Neural cell (in vitro differentiated cells): ENCODE measurements at regions not wholly inside any gene's neighbourhood (a gene's known extent, or its start where the extent isn't known, plus 50 kb on each side); places are given as distances from the start of the nearest gene placed in this dataset.
"Not testable (repeated sequence)": the region's sequence is repeated elsewhere in the genome, so short reads cannot be mapped to it uniquely, and the experiment has no call there.

Experiments used
- H2AFZ ChIP-seq: fragments of 200-600, 300-800 bp; sonication (generic), shearing (Covaris generic); 2 replicates; pipeline ENCODE4 v1.6.0; 2014; ENCODE audit warnings: low read depth, mild to moderate bottlenecking, antibody characterized with exemption, low read length, moderate library complexity
- H3F3A ChIP-seq: fragments of 200-600 bp; shearing (Covaris generic); 2 replicates; pipeline ENCODE4 v1.6.1; 2016; ENCODE audit warnings: mild to moderate bottlenecking, moderate library complexity, mixed read lengths, antibody characterized with exemption, low read length; ENCODE audit not compliant: insufficient read depth, poor library complexity, severe bottlenecking
- H3K27ac ChIP-seq: fragments of 200-600, 300-800 bp; sonication (generic), shearing (Covaris generic); 2 replicates; pipeline ENCODE4 v1.5.1; 2014; ENCODE audit warnings: mild to moderate bottlenecking, low read length, moderate library complexity
- H3K27me3 ChIP-seq: fragments of 300-800, 200-600 bp; sonication (generic), shearing (Covaris generic); 2 replicates; pipeline ENCODE4 v1.6.0; 2014; ENCODE audit warnings: mild to moderate bottlenecking, low read depth, low read length, moderate library complexity; ENCODE audit not compliant: insufficient read depth
- H3K36me3 ChIP-seq: fragments of 300-800, 200-600 bp; sonication (generic), shearing (Covaris generic); 2 replicates; pipeline ENCODE4 v1.5.1; 2014; ENCODE audit warnings: mild to moderate bottlenecking, antibody characterized with exemption, low read length, moderate library complexity; ENCODE audit not compliant: insufficient read depth
- H3K4me2 ChIP-seq: fragments of 300-800, 200-600 bp; sonication (generic), shearing (Covaris generic); 2 replicates; pipeline ENCODE4 v1.6.0; 2014; ENCODE audit warnings: mild to moderate bottlenecking, low read length
- H3K4me3 ChIP-seq: fragments of 300-800, 200-600 bp; sonication (generic), shearing (Covaris generic); 2 replicates; pipeline ENCODE4 v1.5.1; 2014; ENCODE audit warnings: mild to moderate bottlenecking, low read length, moderate library complexity
- H3K79me2 ChIP-seq: fragments of 200-600 bp; shearing (Covaris generic); replicated peaks from 2 replicates; pipeline ENCODE4 v1.6.0; 2014; ENCODE audit warnings: mild to moderate bottlenecking, low read length, moderate library complexity; ENCODE audit not compliant: insufficient read depth
- H3K9ac ChIP-seq: fragments of 300-800, 200-600 bp; sonication (generic), shearing (Covaris generic); 2 replicates; pipeline ENCODE4 v1.6.1; 2016; ENCODE audit warnings: mild to moderate bottlenecking, low read length, mixed read lengths
- H3K9me2 ChIP-seq: fragments of 200-600 bp; shearing (Covaris generic); 2 replicates; pipeline ENCODE4 v1.6.1; 2016; ENCODE audit warnings: mild to moderate bottlenecking, low read length, mixed read lengths; ENCODE audit not compliant: insufficient read depth
- H3K9me3 ChIP-seq: fragments of 200-600, 300-800 bp; sonication (generic), shearing (Covaris generic); 2 replicates; pipeline ENCODE4 v1.6.1; 2016; ENCODE audit warnings: mild to moderate bottlenecking, mixed run types, low read length, moderate library complexity, mixed read lengths
- H4K20me1 ChIP-seq: fragments of 200-600 bp; shearing (Covaris generic); 2 replicates; pipeline ENCODE4 v1.6.1; 2016; ENCODE audit warnings: mild to moderate bottlenecking, mixed run types; ENCODE audit not compliant: insufficient read depth
- EP300 ChIP-seq: fragments of 450-650 bp; conservative IDR thresholded peaks from 2 replicates; pipeline ENCODE4 v1.6.1; 2014; ENCODE audit warnings: antibody characterized with exemption, mild to moderate bottlenecking, moderate library complexity; ENCODE audit not compliant: poor library complexity, severe bottlenecking
- EZH2 ChIP-seq: fragments of 200-600, 300-800 bp; shearing (Covaris generic), sonication (generic); IDR thresholded peaks from 2 replicates; pipeline ENCODE4 v1.6.1; 2014; ENCODE audit warnings: antibody characterized with exemption, low read length, borderline replicate concordance, mild to moderate bottlenecking; ENCODE audit not compliant: insufficient read depth, poor library complexity, severe bottlenecking
- MXI1 ChIP-seq: fragments of 450-650 bp; conservative IDR thresholded peaks from 2 replicates; pipeline ENCODE4 v1.6.1; 2014; ENCODE audit warnings: antibody characterized with exemption, mild to moderate bottlenecking; ENCODE audit not compliant: poor library complexity, severe bottlenecking
- POLR2AphosphoS5 ChIP-seq: IDR thresholded peaks from 2 replicates; pipeline ENCODE4 v1.6.1; 2012
- RAD21 ChIP-seq: fragments of 450-650 bp; conservative IDR thresholded peaks from 2 replicates; pipeline ENCODE4 v1.6.1; 2014; ENCODE audit warnings: antibody characterized with exemption, mild to moderate bottlenecking, moderate library complexity
- REST ChIP-seq: IDR thresholded peaks from 2 replicates; pipeline ENCODE4 v1.6.1; 2012; ENCODE audit warnings: borderline replicate concordance
- SMC3 ChIP-seq: fragments of 450-650 bp; conservative IDR thresholded peaks from 2 replicates; pipeline ENCODE4 v1.6.1; 2014; ENCODE audit warnings: antibody characterized with exemption, mild to moderate bottlenecking, moderate library complexity; ENCODE audit not compliant: poor library complexity
- TAF1 ChIP-seq: IDR thresholded peaks from 2 replicates; pipeline ENCODE4 v1.6.1; 2012; ENCODE audit warnings: low read depth
- TF ChIP-seq, protein P1 (sequence below): fragments of 450-650 bp; IDR thresholded peaks from 2 replicates; pipeline ENCODE4 v1.5.1; 2014; ENCODE audit warnings: antibody characterized with exemption, mild to moderate bottlenecking, moderate library complexity; ENCODE audit not compliant: poor library complexity, severe bottlenecking

DNA sequence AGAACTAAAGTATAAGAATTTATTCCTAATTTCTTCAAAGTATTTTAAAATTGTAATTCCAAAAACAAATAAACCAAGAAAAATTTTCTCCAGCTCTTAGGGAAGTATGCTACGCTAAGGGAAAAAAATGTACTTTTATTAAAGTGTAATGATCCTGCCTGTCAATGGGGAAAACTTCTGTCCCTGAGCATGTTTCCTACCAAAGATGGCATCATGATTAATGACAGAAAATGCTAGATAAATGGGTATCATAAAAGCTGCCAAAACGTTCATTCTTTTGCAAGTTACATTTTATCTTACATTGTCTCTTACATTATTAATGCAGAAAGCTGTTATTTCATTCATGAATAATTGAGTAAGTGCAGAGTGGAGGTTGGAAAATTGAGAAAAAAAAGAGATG is 443.4 kb downstream of the TECRL start:
- Histone ChIP-seq H2AFZ (no peak overlapping the region), H3K27me3 (no peaks in the 10 kb centered on the region), H3K9me2 (no peaks in the 10 kb centered on the region), H3K4me3 (peak overlapping the region; percentile 20), H3F3A (peaks cover 7% of the 10 kb centered on the region), H3K79me2 (no peaks in the 10 kb centered on the region), H3K4me2 (no peak overlapping the region), H3K9me3 (no peaks in the 10 kb centered on the region), H4K20me1 (no peaks in the 10 kb centered on the region), H3K36me3 (no peaks in the 10 kb centered on the region), H3K27ac (no peak overlapping the region), H3K9ac (no peak overlapping the region)
- TF ChIP-seq EZH2 (no peak), SMC3 (no peak), REST (peak; percentile 66), MXI1 (no peak), POLR2AphosphoS5 (peak; percentile 76), TAF1 (no peak), RAD21 (no peak), EP300 (peak; percentile 85)
- TF ChIP-seq, protein P1, sequence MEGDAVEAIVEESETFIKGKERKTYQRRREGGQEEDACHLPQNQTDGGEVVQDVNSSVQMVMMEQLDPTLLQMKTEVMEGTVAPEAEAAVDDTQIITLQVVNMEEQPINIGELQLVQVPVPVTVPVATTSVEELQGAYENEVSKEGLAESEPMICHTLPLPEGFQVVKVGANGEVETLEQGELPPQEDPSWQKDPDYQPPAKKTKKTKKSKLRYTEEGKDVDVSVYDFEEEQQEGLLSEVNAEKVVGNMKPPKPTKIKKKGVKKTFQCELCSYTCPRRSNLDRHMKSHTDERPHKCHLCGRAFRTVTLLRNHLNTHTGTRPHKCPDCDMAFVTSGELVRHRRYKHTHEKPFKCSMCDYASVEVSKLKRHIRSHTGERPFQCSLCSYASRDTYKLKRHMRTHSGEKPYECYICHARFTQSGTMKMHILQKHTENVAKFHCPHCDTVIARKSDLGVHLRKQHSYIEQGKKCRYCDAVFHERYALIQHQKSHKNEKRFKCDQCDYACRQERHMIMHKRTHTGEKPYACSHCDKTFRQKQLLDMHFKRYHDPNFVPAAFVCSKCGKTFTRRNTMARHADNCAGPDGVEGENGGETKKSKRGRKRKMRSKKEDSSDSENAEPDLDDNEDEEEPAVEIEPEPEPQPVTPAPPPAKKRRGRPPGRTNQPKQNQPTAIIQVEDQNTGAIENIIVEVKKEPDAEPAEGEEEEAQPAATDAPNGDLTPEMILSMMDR: no peak

GRCh38 chr4:63942706-63943286 is 466.5 kb downstream of the TECRL start:
- not testable (repeated sequence) for H3K4me3 ChIP-seq, H3K9me3 ChIP-seq, H3K36me3 ChIP-seq, H3K4me2 ChIP-seq, H3F3A ChIP-seq, H3K9ac ChIP-seq, H2AFZ ChIP-seq, H3K27me3 ChIP-seq, H3K27ac ChIP-seq, H3K79me2 ChIP-seq, H3K9me2 ChIP-seq, H4K20me1 ChIP-seq

GRCh38 chr4:63937961-63938360 is 471.3 kb downstream of the TECRL start:
- Histone ChIP-seq H2AFZ (no peak overlapping the region), H3F3A (no peaks in the 10 kb centered on the region), H3K27ac (no peak overlapping the region), H3K36me3 (no peaks in the 10 kb centered on the region), H3K4me2 (no peak overlapping the region), H3K4me3 (no peak overlapping the region), H3K79me2 (no peaks in the 10 kb centered on the region), H3K27me3 (no peaks in the 10 kb centered on the region), H3K9me3 (no peaks in the 10 kb centered on the region), H3K9me2 (no peaks in the 10 kb centered on the region), H3K9ac (no peak overlapping the region), H4K20me1 (no peaks in the 10 kb centered on the region)
- TF ChIP-seq TAF1 (no peak), EZH2 (no peak), RAD21 (no peak), REST (no peak), EP300 (no peak), POLR2AphosphoS5 (no peak), MXI1 (no peak), SMC3 (no peak)
- TF ChIP-seq, protein P1: no peak
